KBM-7 (cell line): ENCODE measurements at regions not wholly inside any gene's neighbourhood (a gene's known extent, or its start where the extent isn't known, plus 50 kb on each side); places are given as distances from the start of the nearest gene placed in this dataset.
"Not testable (repeated sequence)": the region's sequence is repeated elsewhere in the genome, so short reads cannot be mapped to it uniquely, and the experiment has no call there.

ENCODE experiments used
- DNase-seq: peaks from one replicate; pipeline ENCODE4 v3.0.0-alpha.2; 2015
- in situ Hi-C: fragments of 300-500 bp; cut with MboI; formaldehyde crosslinking; loops from 2 replicates; pipeline ENCODE4 v1.14.3; 2020; ENCODE audit warnings: low sequenced_read_pairs, low pct_unique_long_range_greater_than_20kb, mixed read lengths

DNA sequence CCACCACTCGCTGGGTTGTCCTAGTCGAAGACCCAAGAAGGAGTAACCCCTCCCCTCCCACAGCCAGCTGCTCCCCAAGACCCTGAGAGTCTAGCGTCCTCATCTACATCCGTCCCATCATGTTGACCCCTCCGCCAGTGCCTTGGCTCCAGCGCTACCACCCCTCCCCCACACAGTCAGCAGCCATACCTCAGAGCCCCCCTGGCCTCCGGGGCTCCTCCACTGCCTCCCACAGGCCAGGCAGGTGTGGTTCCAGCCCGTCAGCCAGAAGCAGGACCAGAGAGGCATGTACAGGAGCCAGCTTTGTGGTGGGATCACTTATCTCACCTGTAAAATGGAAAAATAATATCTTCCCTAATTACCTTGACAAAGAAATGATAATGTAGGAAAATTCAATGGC, 51.5 kb upstream of the PHF21B start:
- in situ Hi-C loops: no loop called here
- no peak for DNase-seq

- no peak for DNase-seq
- in situ Hi-C loops: no loop called here
These were observed 54.8 kb upstream of the PHF21B start for GRCh38 chr22:45064313-45065278.

DNA sequence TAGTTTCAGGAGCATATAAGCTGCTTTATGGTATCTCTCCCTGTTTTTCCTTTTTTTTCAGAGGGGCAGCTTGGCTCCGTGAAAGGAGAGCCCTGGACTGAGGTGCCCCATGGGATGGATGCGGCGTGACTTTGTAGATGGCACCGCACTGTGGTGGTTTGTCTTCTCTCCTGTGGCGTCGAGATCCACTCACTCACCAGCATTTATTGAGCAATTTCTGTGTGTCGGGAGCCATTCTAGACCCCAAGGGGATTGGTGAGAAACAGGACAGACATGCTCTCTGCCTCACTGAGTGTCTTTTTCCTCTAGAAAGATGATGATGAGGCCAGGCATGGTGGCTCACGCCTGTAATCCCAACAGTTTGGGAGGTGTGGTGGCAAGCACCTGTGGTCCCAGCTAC, 55.9 kb upstream of the PHF21B start:
- no peak for DNase-seq
- in situ Hi-C loops: no loop called here

- no peak for DNase-seq
- in situ Hi-C loops: no loop called here
These were observed 57.9 kb upstream of the PHF21B start for GRCh38 chr22:45067731-45068130.

DNA sequence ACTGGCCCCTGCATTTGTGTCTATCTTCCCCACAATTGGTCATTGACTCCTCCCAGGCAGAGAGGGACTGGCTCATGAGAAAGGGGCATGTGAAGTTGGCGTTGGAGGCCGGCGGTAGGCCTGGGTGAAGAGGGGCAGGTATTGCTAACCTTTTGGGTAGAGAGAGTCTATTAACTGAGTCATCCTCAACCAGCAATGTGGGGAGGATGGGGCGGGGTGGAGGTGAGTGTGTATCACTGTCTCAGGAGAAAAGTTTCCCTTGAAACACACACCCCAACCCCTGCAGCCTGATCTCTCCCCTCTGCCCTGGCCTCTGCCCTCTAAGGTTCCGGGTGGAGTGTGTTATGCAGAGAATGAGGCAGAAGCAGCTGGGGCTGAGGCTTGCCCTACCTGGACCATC, 60.1 kb upstream of the PHF21B start:
- in situ Hi-C loops: no loop called here
- DNase-seq: no peak

- in situ Hi-C loops: no loop called here
- DNase-seq: no peak
These were observed 61.8 kb upstream of the PHF21B start for GRCh38 chr22:45071618-45072017.

DNA sequence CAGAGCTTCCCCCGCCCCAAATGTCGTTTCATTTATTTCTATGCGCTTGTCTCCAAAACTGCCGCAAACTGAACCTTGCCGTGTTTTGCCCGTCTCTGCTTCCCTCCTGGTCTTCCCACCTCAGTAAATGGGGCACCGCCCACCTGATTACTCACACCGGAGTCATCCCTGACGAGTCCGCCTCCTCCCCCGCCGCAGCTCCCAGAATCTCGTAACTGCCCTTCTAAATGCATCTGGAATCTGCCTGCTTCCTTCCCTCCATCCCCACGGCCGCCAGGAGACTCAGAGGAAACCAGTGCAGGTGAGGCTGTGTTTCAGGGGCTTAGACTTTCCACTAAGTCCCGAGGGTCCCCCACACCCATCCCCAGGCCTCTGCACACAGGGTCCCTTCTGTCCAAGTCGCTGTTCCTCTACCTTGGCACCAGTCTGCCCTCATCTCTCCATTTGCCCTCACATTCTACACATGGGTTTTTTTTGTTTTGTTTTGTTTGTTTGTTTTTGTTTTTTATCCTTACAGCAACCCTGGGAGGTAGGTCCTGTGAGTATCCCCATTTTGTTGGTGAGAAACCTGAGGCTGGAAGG, 62.6 kb upstream of the PHF21B start:
- in situ Hi-C loops: no loop called here
- no peak for DNase-seq

DNA sequence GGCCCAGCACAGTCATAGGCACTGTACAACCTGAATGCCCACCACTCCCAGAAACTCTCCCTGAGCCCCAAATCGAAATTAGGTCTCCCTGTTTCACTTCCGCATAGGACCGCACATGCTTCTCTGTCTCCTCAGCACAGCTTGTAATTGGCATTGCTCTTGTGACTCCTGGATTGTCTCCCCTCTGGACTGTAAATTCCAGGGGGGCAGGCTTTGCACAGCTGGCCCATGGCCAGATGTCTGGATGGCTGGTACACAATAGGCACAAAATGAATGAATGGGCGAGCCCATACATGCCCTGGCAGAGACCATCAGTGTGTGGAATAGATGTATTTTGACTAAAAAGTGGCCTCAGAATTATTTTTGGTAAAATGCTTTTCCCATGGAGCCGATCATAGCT, 63.3 kb upstream of the PHF21B start:
- no peak for DNase-seq
- in situ Hi-C loops: no loop called here

- no peak for DNase-seq
- in situ Hi-C loops: no loop called here
These were observed 67.5 kb upstream of the PHF21B start for GRCh38 chr22:45077286-45077685.

DNA sequence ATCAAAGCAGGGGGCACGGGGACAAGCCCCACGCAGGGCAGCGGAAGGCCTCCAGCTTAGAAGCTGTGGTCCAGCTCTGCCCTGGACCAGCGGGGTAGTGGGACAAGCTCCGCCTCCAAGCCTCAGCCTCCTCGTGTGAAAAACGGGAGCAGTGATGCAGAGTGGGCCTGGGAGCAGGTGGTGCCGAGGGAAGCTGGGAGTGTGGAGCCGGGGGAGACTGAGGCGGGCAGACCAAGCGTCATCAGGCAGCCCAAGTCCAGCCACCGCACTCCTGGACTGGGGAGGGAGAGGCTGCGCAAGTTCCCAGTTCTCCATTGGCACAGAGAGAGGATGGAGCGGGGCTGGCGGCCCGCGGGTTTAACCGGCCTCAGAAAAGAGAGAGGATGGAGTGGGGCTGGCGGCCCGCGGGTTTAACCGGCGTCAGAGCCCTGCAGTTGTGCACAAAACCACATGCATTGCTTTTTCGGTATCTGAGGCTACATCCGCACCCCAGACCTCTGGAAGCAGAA, 68.1 kb upstream of the PHF21B start:
- DNase-seq: no peak
- in situ Hi-C loops: no loop called here

- peak; percentile 13 for DNase-seq
- in situ Hi-C loops: no loop called here
These were observed 73.0 kb upstream of the PHF21B start for GRCh38 chr22:45082795-45083194.

GRCh38 chr22:45083659-45084305, 74.0 kb upstream of the PHF21B start:
- no peak for DNase-seq
- in situ Hi-C loops: no loop called here

GRCh38 chr22:45084400-45084920, 74.7 kb upstream of the PHF21B start:
- DNase-seq: no peak
- in situ Hi-C loops: no loop called here

DNA sequence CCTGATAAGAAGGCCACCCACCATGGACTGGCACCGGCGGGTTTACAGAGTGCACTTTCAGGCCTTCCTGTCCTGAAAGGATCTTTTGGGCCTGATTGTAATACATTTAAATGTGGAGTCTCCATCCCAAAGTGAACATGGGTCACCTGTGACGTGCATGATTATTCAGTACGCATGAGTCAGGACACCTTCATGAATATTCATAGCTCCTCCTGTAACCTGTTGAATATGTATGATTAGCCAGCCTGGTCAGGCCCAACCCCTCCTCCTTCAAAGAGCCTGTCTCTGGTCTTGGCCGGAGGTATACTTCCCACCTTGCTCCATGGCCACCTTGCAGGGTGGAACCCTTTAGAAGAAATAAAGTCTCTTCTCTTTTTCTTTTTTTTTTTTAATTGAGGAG, 75.9 kb upstream of the NUP50 start:
- no peak for DNase-seq
- in situ Hi-C loops: no loop called here

DNA sequence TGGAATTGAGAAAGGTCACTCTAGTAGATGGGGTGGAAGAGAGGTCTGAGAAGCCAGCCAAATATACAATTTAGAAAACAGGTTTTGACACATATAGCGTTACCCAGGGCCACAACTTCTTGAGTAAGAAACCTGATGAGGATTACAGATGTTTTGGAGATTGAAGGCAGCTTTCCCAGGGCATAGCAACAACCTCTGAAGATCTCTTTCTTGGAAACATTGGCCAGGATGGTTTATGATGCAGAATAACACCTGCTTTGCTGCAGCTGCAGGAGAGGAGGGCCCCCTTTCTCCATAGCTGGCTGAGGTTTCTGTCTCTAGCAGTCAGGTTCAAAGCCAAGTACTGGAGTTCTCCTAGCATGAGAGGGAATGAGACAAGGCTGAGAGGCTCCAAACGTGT, 75.1 kb upstream of the NUP50 start:
- in situ Hi-C loops: no loop called here
- no peak for DNase-seq

- in situ Hi-C loops: no loop called here
- DNase-seq: no peak
These were observed 73.2 kb upstream of the NUP50 start for GRCh38 chr22:45090497-45090910.

DNA sequence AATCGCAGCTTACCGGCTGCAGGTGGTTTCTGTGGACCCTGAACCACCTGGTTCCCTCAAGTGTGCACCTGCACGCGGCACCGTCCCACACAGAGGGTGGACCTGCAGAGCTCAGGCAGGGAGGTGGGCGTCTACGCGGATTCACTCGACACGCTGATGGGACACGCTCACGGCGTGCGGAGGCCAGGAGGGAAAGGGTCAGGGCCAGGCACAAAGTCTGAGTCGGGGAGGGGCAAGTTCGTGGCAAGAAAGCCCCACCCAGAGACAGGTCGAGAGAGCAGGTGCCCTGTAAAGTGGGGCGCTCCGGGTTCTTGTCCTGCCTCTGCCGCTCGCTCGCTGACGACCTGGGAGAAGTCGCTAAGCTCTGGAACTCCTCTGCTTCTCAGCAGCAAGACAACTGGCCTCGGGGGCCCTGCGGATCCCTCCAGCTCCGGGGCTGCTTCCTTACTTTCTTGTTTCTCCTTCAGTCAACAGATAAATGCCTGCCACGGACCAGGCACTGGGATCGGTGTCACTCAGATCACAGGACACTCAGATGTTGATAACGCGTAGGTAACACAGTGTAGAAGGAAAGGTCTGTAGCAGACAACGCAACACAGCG, 72.4 kb upstream of the NUP50 start:
- in situ Hi-C loops: no loop called here
- DNase-seq: no peak

GRCh38 chr22:45091875-45092274, 71.8 kb upstream of the NUP50 start:
- in situ Hi-C loops: not testable (repeated sequence)

DNA sequence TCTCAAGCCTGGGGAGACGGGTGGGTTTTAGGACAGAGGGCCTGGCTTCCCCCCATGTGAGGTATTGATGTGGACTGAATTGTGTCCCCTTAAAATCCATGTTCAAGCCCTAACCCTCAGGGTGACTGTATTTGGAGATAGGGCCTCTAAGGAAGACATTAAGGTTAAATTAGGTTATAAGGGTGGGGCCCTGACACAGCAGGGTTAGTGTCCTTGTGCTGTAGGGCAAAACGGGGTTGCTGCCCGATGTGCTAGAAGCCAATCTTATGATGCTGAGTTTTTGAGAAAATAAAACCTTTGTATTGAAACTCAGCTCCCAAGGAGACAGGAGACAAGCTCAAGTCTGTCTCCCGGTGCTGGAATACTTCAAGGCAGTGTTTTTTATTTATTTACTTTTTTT, 71.1 kb upstream of the NUP50 start:
- in situ Hi-C loops: no loop called here
- no peak for DNase-seq

More at GRCh38 chr22:45091875-45092274, 71.8 kb upstream of the NUP50 start:
- not testable (repeated sequence) for DNase-seq
